HG03457 (cell line): ENCODE measurements at regions not wholly inside any gene's neighbourhood (a gene's known extent, or its start where the extent isn't known, plus 50 kb on each side); places are given as distances from the start of the nearest gene placed in this dataset.

Experiments used
- ATAC-seq: cut with Tn5 transposase; IDR thresholded peaks from one replicate; pipeline ENCODE4 v1.9.1; 2021; ENCODE audit warnings: moderate number of reproducible peaks; ENCODE audit not compliant: unreplicated experiment

GRCh38 chr7:25863005-25863728, 288.8 kb upstream of the NFE2L3 start:
- ATAC-seq, result no peak

GRCh38 chr7:25863729-25864110, 288.3 kb upstream of the NFE2L3 start:
- ATAC-seq, result no peak

- ATAC-seq, result no peak
Measured at GRCh38 chr7:25864511-25864910, 287.5 kb upstream of the NFE2L3 start.

GRCh38 chr7:25864943-25865751, 286.9 kb upstream of the NFE2L3 start:
- no peak for ATAC-seq

GRCh38 chr7:25868509-25868908, 283.5 kb upstream of the NFE2L3 start:
- no peak for ATAC-seq

- ATAC-seq, result no peak
Measured at GRCh38 chr7:25870574-25870973, 281.4 kb upstream of the NFE2L3 start.

- ATAC-seq, result no peak
Measured at GRCh38 chr7:25876092-25876491, 275.9 kb upstream of the NFE2L3 start.

- peak; percentile 62 for ATAC-seq
Measured at GRCh38 chr7:25877802-25878789, 273.9 kb upstream of the NFE2L3 start.

GRCh38 chr7:25879799-25880198, 272.2 kb upstream of the NFE2L3 start:
- ATAC-seq, result no peak

GRCh38 chr7:25881317-25882037, 270.5 kb upstream of the NFE2L3 start:
- no peak for ATAC-seq

GRCh38 chr7:25882151-25882773, 269.7 kb upstream of the NFE2L3 start:
- ATAC-seq, result no peak

- ATAC-seq, result no peak
Measured at GRCh38 chr7:25884265-25884828, 267.7 kb upstream of the NFE2L3 start.

GRCh38 chr7:25885057-25885576, 266.9 kb upstream of the NFE2L3 start:
- no peak for ATAC-seq

- ATAC-seq, result no peak
Measured at GRCh38 chr7:25886387-25887240, 265.4 kb upstream of the NFE2L3 start.

GRCh38 chr7:25887266-25887665, 264.7 kb upstream of the NFE2L3 start:
- no peak for ATAC-seq

- ATAC-seq, result no peak
Measured at GRCh38 chr7:25887795-25888559, 264.0 kb upstream of the NFE2L3 start.

- ATAC-seq, result no peak
Measured at GRCh38 chr7:25889765-25890164, 262.2 kb upstream of the NFE2L3 start.

- ATAC-seq, result no peak
Measured at GRCh38 chr7:25891591-25891990, 260.4 kb upstream of the NFE2L3 start.
